HepG2 (cell line): ENCODE measurements at regions not wholly inside any gene's neighbourhood (a gene's known extent, or its start where the extent isn't known, plus 50 kb on each side); places are given as distances from the start of the nearest gene placed in this dataset.

Experiments used
- BORCS8-MEF2B ChIP-seq: sonication (generic); formaldehyde crosslinking; IDR thresholded peaks from 2 replicates; pipeline ENCODE4 v1.8.0; 2022; ENCODE audit warnings: mild to moderate bottlenecking, missing genetic modification reagents
- NR1H2 ChIP-seq: sonication (generic); formaldehyde crosslinking; IDR thresholded peaks from 2 replicates; pipeline ENCODE4 v1.8.1; 2022; ENCODE audit warnings: low read depth, missing genetic modification reagents, borderline replicate concordance
- RELA ChIP-seq: sonication (generic); formaldehyde crosslinking; IDR thresholded peaks from 2 replicates; pipeline ENCODE4 v1.4.0; 2020; ENCODE audit warnings: missing genetic modification reagents
- ZNF737 ChIP-seq: sonication (generic); formaldehyde crosslinking; IDR thresholded peaks from 2 replicates; pipeline ENCODE4 v1.5.0; 2020; ENCODE audit warnings: missing genetic modification reagents, mild to moderate bottlenecking, borderline replicate concordance
- ZNF777 ChIP-seq: sonication (generic); formaldehyde crosslinking; IDR thresholded peaks from 2 replicates; pipeline ENCODE4 v1.4.0; 2020; ENCODE audit warnings: missing genetic modification reagents
- TF ChIP-seq, protein P1 (sequence below): sonication (generic); formaldehyde crosslinking; IDR thresholded peaks from 2 replicates; pipeline ENCODE4 v1.5.0; 2020; ENCODE audit warnings: mild to moderate bottlenecking, missing genetic modification reagents, moderate library complexity

DNA sequence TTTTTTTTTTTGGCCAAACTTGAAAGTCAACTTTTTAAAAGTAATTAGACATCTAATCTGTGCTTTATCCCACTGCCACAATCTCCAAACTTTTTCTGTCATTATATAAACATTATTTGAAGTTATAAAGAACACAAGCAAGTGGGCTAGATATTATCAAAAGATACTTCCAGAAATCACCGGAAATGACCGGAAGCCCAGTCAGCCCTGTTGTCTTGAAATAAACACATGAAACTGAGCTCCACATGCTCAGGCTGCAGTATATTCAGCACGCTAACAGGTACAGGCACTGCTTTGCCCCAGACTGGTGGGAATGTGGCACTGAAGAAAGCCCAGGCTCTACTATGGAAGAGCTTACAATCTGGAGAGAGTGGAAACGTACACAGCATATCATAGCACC, 158.9 kb upstream of the PLEKHG7 start:
- TF ChIP-seq ZNF737 (CRISPR knock-in tag) (no peak), BORCS8-MEF2B (CRISPR knock-in tag) (no peak), RELA (CRISPR knock-in tag) (no peak), NR1H2 (CRISPR knock-in tag) (no peak), ZNF777 (CRISPR knock-in tag) (no peak)
- TF ChIP-seq, protein P1, sequence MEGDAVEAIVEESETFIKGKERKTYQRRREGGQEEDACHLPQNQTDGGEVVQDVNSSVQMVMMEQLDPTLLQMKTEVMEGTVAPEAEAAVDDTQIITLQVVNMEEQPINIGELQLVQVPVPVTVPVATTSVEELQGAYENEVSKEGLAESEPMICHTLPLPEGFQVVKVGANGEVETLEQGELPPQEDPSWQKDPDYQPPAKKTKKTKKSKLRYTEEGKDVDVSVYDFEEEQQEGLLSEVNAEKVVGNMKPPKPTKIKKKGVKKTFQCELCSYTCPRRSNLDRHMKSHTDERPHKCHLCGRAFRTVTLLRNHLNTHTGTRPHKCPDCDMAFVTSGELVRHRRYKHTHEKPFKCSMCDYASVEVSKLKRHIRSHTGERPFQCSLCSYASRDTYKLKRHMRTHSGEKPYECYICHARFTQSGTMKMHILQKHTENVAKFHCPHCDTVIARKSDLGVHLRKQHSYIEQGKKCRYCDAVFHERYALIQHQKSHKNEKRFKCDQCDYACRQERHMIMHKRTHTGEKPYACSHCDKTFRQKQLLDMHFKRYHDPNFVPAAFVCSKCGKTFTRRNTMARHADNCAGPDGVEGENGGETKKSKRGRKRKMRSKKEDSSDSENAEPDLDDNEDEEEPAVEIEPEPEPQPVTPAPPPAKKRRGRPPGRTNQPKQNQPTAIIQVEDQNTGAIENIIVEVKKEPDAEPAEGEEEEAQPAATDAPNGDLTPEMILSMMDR (CRISPR knock-in tag), result no peak
